ENCODE measurements at regions not wholly inside any gene's neighbourhood (a gene's known extent, or its start where the extent isn't known, plus 50 kb on each side); places are given as distances from the start of the nearest gene placed in this dataset.

- TF ChIP-seq CTCF (conservative IDR thresholded peaks at IDR 0.05) = no peak
- no peak overlapping the region for H3K4me3 Mint-ChIP-seq
- no peak overlapping the region for H3K27ac Mint-ChIP-seq
These were observed 372.4 kb upstream of the DMAC1 start for GRCh38 chr9:8172000-8172399.

DNA sequence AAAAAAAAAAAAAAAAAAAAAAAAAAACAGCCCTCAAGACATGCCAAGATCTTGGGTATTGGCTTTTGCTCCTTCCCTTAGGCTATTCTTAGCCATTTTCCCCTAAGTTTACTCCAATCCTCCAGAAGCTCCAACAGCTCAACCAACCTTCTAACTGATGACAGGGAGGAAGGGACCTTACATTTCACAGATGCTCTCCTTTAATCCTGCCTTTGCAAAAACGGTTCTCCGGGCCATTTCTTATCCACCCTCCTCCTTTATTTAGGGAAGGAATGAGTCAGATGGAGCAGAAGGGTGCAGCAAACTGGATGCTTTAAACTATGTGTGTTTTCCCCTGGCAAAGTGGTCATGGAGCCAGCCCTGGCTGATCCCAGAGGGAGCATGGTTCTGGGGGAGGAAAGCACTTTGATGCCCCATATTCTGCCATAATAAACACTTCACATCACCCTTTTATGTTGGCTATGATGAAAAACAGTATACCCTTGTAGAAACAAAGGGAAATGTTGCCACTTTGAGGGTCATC, 369.4 kb upstream of the DMAC1 start:
- no peaks in the 10 kb centered on the region for H3K9me3 Mint-ChIP-seq
- H3K4me3 Mint-ChIP-seq = no peak overlapping the region
- H3K4me1 Mint-ChIP-seq (ENCODE audit: unreplicated experiment) = peaks cover 24% of the 10 kb centered on the region
- no peak overlapping the region for H3K27ac Mint-ChIP-seq
- H3K27me3 Mint-ChIP-seq = no peaks in the 10 kb centered on the region
- no peak for DNase-seq (ENCODE audit: extremely low spot score, unreplicated experiment)
- no peaks in the 10 kb centered on the region for H3K36me3 Mint-ChIP-seq
- TF ChIP-seq CTCF (conservative IDR thresholded peaks at IDR 0.05) = no peak

More at GRCh38 chr9:8172000-8172399, 372.4 kb upstream of the DMAC1 start:
- Mint-ChIP-seq H3K36me3 (no peaks in the 10 kb centered on the region), H3K9me3 (no peaks in the 10 kb centered on the region), H3K4me1 (ENCODE audit: unreplicated experiment) (peaks cover 24% of the 10 kb centered on the region), H3K27me3 (no peaks in the 10 kb centered on the region)
- no peak for DNase-seq (ENCODE audit: extremely low spot score, unreplicated experiment)

DNA sequence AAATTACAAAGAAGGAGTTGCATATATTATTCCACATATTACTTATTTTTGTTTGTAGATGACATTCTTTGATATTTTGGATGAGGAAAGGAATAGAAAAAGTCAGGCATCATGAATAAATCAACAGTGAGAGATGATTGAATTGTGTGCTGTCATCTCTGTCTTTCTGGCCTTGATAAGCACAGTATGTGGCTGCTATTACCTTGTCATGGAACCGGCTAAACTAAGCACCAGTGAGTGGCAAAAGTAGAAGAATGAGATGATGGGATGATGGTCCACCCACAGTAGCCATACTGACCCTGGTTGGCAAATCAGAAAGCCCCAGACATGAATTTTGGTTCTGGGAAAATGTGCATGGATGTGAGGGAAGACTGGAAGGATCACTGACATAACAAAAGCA, 361.2 kb upstream of the DMAC1 start:
- TF ChIP-seq CTCF (conservative IDR thresholded peaks at IDR 0.05) = no peak
- no peaks in the 10 kb centered on the region for H3K36me3 Mint-ChIP-seq
- H3K27ac Mint-ChIP-seq = no peak overlapping the region
- H3K4me3 Mint-ChIP-seq = no peak overlapping the region
- peaks cover 4% of the 10 kb centered on the region for H3K9me3 Mint-ChIP-seq
- no peaks in the 10 kb centered on the region for H3K27me3 Mint-ChIP-seq
- DNase-seq (ENCODE audit: extremely low spot score, unreplicated experiment) = no peak
- H3K4me1 Mint-ChIP-seq (ENCODE audit: unreplicated experiment) = peaks cover 20% of the 10 kb centered on the region

DNA sequence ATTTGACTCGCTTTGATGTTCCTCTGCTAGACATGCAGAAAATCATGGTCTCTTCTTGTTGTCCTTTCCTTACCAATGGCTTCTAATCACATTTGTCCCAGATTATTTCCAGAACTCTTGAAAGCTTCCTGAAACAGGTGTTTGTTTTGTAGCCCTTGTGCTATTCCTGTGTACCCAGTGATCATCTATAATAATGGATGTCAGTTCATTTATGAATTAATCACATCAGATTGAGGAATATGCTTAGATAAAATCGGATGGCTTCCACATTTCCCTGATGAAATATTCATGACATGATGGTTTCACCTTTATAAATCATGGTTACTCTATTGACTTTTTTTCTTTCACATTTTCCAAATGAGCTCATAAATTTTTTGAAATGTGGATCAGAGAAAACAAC, 359.0 kb upstream of the DMAC1 start:
- H3K27me3 Mint-ChIP-seq = no peaks in the 10 kb centered on the region
- DNase-seq (ENCODE audit: extremely low spot score, unreplicated experiment) = no peak
- H3K4me3 Mint-ChIP-seq = no peak overlapping the region
- peaks cover 4% of the 10 kb centered on the region for H3K9me3 Mint-ChIP-seq
- no peak for TF ChIP-seq CTCF (conservative IDR thresholded peaks at IDR 0.05)
- peaks cover 4% of the 10 kb centered on the region for H3K36me3 Mint-ChIP-seq
- H3K27ac Mint-ChIP-seq = no peak overlapping the region
- H3K4me1 Mint-ChIP-seq (ENCODE audit: unreplicated experiment) = peaks cover 20% of the 10 kb centered on the region

DNA sequence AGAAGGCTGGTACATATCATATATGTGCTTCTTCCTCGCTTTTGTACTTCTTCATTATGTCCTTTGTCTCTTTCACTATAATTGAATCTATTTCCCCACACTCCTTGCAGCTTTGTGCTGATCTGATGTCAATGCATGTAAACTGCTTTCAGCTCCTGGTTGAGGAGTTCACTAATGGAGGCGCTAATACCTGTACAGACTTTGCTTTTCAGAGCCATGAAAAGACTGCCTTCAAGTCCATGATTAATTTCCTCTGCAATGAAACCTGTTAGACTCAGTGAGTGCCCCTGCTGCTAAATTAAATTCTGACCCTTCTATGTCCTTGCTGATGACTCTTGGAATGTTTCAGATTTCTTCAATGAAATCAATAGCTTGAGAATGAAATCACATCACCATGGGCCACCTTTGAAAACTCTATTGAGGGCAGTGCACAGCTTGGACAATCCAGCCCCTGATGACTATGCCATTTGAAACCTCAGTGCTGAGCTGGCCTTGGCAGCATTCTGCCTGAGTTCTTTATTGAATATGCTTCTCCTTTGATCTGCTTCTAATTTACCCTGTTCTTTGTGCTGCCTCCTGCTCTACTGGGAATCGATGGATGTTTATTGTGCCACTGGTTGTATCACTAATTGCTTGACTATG, 358.2 kb upstream of the DMAC1 start:
- Mint-ChIP-seq H3K27ac (no peak overlapping the region), H3K36me3 (peaks cover 4% of the 10 kb centered on the region), H3K27me3 (no peaks in the 10 kb centered on the region), H3K4me3 (no peak overlapping the region), H3K9me3 (peaks cover 4% of the 10 kb centered on the region), H3K4me1 (ENCODE audit: unreplicated experiment) (peaks cover 20% of the 10 kb centered on the region)
- no peak for DNase-seq (ENCODE audit: extremely low spot score, unreplicated experiment)
- no peak for TF ChIP-seq CTCF (conservative IDR thresholded peaks at IDR 0.05)

Data from type B pancreatic cell (in vitro differentiated cells).